SKM-1 treated with dmso at 0.1 percent for 144 hours (cell line): ENCODE measurements at regions not wholly inside any gene's neighbourhood (a gene's known extent, or its start where the extent isn't known, plus 50 kb on each side); places are given as distances from the start of the nearest gene placed in this dataset.
"Not testable (repeated sequence)": the region's sequence is repeated elsewhere in the genome, so short reads cannot be mapped to it uniquely, and the experiment has no call there.

Experiments
- DNase-seq: peaks from one replicate; lab custom pipeline; 2025; ENCODE audit not compliant: unreplicated experiment; lab: John Stamatoyannopoulos, UW

DNA sequence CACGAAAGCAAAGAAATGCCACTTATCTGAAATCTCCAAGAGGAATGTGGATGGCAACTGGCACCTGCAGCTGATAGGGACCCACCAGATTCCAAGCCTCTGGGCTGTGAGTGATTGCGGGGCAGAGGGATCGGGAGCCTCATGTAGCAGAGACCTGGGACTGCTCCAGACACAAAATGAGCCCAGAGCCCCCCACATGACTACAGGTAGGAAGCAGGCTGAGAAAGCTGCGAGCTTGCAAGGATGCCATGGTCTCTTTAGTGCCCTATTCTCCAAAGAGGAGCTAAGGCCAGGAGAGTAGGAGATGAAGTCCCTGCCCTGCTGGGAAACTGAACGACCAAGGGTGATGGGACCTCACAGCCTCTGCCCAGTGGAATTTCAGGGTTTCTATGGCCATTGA is 305.4 kb upstream of the CHRNA7 start:
- not testable (repeated sequence) for DNase-seq

DNA sequence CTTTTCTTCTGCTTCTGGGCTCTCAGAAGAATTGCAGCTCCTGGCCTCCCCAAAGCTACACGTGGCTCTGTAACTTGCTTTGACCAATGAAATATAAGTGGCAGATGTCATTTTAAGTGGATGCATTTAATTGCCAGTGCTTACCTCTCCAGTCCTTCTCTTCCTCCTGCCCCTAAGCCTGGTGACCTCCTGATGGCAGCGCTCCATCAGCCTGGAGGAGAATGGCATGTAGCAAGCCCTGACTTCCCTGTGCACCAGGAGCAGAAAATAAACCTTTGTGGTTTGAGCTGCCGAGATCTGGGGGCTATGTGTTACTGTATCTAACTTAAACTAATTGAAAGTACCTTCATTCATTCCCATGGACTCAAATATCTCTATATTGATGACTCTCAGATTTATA is 304.7 kb upstream of the CHRNA7 start:
- not testable (repeated sequence) for DNase-seq

DNA sequence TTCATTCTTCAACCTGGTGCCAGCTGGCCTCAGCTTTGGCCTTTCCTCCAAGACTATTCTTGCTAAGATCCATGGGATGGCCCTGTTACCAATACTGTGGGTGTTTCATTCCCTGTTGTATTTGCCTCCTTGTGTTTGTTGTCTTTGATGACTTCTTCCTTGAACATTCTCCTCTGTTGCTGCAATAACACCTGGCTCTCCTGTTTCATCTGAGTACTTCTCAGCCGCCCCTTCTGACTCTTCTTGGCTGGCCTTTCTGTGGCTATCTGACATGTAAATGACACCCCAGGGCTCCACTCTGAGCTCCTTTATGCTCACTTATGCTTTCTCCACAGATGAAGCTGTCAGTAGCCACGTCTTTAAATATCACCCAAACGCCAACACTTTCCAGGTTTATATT is 302.7 kb upstream of the CHRNA7 start:
- DNase-seq = no peak

DNA sequence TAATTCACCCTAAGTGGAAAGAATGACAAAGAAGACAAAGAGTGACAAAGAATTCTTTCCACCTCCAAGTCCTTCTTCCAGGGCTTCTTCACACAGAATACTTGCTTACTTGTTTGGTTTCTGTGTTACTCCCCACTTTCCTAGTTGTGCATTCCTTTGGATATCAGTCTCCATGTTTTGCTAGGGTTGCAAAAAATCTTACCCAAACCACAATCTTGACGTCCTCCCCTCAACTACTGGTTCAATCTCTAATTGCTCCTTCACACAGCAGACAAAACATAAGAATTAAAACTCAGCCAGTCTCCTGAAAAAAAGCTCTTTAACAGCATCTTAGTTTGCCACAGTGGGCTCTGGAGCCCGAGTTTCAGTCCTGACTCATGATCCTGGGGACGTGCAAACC is 297.6 kb upstream of the CHRNA7 start:
- no peak for DNase-seq

DNA sequence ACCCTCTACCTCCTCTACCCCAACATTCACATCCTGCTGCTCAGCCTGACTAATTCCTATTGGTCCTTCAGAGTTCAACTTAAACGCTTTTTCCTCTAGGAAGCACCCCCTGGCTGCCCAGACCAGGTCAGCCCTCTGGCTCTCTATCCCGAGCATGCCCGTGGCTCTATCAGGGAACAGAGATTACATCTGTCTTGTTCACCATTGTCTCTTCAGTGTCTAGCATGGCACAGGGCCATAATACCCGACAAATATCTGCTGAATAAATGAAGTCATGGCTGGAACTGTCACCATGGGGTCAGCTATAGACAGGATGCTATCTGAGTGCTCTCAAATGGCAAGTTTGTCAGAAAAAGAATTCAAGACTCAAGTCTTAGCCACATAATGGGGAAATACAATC is 296.9 kb upstream of the CHRNA7 start:
- DNase-seq = no peak

DNA sequence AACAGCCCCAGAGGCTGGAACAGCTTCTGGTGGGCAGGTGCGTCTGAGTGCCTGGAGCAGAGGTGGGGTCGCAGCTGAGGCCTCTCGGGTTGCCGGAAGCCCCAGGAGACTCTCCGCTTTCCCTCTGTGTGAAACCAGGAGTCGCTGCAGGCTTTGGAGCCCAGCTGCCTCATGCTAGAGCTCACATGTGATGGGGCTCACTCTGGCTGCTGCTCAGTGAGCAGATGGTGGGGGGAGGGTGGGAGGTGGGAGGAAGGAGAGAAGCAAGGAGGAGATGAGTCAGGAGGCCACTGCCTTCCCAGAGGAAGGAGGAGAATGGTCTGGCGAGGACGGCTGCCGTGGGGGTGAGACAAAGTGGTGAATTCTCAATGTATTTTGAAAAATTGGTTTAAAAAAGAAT is 290.1 kb upstream of the CHRNA7 start:
- DNase-seq = no peak

DNA sequence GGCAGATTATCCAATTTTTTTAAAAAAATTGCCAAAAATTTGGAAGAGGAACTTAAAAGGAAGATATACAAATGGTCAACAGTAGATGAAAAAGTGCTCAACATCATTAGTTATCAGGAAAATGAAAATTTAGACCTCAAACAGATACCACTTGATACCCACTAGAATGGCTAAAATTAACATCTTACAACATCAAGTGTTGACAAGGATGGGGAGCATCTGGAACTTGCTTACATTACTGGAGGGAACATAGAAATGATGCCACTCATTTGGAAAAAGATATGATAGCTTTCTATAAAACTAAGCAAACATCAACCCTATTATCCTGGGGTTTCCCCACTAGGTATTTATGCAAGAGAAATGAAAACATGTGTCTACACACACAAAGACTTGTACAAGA is 284.5 kb upstream of the CHRNA7 start:
- DNase-seq = no peak

DNA sequence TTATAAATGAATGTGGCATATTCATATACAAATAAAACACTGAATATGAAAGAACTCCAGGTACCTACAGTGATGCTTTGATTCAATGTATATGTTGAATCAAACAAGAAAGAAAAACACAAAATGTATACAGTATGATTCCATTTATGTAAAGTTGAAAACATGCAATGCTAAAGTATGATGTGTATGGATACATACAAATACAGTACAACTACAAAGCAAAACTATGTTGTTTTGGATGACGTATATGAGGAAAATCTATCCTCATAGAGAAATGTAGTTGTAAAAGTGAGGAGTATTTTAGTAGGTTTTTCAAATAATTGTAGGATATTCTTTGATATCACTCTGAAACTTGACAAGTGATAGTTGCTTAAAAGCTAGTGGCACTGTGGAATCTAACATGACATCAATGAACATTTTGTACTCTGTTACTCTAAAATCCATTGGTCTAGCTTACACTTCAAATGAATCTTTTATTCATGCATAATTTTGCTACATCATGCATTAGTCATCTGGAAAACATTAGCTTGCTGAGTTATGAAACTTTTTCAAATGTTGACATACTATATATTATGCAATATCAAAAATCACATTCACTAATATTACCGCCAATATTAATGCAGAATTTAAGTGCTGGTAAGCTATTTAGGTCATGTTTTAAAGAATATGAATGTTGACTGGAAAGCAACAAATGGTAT is 278.1 kb upstream of the CHRNA7 start:
- no peak for DNase-seq

DNA sequence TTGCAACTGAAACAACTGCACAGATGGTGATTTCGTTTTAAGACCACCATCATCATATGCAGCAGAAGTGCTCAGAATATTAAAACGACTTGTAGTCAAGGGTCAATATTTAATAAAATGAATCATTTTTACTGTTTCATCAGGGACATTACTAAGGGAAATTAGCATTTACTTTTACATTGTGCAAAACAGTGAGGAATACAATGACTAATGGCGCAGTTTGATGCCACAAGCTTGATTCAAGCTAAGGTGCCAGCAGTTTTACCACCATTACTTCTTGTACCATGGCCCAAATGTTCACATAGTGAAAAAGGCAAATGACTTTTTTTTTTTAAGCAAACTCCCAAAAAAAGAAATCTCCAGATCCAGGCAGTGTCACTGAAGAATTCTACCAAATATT is 277.4 kb upstream of the CHRNA7 start:
- no peak for DNase-seq

DNA sequence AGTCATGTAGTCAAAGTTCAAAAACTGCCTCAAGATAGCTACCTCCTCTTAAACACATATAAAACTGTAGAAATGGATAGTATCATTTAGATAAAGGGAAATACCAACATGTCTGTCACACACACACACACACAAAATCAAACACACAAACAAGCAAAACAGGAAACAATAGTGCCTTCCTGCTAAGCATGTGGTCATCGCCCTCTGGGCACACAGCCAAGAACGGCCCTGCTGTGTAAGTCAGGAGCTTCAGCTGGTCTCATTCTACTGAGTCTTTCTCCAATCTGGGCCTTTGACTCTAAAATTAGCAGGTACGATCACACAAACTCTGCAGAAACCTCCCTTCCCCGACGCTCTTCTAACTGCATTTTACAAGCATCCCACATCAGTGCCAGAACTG is 272.2 kb upstream of the CHRNA7 start:
- no peak for DNase-seq

DNA sequence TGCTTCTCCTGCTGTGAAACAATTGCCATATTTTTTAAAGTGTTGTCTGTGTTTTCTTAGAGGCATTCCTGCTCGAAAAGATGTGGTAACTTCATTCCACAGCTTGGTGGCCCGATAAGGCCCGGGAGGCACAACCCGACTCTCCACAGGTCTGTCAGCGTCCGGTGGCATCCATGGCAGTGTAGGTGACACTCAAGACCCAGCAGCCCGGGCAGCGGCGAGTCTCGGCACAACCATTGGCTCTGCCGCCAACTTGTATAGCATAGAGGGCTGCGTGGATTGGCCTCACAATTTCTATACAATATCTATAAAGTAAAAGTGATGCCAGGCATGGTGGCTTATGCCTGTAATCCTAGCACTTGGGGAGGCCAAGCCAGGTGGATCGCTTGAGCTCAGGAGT is 262.3 kb upstream of the CHRNA7 start:
- no peak for DNase-seq

DNA sequence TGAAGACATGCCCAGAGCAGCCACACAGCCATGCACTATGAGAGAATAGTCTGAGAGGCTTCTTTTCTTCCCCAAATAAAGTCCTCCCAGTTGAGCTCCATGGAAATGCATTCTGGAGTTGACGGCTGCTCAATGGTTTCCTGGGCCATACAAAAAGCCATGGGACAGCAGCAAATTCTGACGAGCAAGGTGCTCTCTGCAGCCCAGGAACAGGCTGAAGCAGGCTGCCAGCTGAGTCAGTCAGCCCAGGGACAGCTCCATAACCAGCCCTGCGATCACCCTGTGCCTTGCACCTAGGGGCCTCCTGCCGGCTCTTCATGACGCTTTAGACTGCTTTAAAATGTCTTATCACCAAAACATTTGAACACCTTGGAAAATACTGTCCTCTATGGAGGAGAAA is 256.3 kb upstream of the CHRNA7 start:
- DNase-seq = no peak

DNA sequence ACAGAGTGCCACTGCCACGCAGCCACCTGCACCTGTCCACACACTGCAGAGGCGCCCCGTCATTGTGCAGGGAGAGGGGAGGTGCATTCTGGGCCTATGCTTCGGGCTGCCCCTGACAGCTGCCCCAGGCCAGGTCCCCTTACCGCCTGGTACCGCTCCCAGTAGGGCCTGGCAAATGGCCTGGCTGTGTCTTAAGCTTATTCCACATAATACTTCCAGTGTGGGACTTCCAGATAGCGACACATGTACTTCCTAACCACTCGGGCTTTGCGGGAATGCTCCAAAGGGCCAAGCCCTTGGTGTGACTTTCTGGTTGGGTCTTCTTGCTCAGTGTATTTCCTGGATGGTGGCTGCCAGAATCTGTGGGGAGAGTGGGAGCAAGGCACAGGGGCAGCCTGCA is 254.3 kb upstream of the CHRNA7 start:
- DNase-seq = no peak

DNA sequence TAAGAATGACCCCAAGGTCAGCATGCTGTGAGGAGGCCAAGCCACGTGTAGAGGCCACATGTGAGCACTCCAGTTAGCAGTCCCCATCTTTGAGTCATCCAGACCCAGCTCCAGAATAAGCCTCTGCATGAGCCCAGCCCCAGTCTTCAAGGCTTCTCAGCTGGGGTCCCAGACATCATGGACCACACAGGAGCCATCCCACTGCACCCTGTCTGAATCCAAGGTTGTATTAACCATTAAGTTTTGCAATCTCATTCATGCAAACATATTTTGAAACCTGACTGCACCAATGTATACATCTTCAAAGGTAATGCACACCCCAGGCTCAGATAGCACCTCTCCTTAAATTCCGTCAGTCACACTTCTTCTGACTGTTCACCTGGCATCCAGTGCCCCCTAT is 249.1 kb upstream of the CHRNA7 start:
- DNase-seq = no peak

DNA sequence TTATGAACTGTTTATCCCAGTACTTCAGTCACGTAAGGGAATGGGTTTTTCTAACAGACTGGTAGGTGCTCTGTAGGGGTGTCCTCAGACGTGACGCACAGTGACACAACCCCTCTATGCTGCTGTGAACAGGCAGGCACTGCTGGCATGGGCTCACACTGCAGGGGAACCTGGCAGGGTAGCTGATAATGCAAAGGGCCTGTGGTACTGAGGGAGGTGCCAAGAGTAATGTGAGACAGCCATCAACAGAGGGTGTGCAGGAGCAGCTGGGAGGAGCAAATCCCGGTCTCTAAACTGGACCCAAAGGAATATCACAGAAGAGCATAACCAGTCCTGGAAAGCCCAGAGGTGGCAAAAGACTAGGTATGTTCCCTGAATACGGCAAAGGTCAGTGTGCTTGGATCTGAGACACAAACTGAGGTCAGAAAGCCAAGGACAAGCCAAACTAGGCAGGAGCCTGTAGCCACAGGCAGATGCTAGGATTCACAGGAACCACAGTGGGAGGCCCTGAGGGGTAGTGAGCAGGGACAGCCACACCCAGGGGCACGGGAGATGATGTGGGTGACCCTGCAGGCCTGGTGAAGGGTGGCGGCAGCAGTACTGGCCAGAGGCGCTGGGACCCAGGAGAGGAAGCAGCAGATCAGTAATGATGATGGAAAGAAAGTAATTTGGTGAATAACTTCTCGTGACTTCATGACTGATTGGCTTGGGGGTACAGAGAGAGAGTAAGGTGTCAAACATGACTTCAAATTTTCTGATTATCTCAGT is 248.1 kb upstream of the CHRNA7 start:
- no peak for DNase-seq

DNA sequence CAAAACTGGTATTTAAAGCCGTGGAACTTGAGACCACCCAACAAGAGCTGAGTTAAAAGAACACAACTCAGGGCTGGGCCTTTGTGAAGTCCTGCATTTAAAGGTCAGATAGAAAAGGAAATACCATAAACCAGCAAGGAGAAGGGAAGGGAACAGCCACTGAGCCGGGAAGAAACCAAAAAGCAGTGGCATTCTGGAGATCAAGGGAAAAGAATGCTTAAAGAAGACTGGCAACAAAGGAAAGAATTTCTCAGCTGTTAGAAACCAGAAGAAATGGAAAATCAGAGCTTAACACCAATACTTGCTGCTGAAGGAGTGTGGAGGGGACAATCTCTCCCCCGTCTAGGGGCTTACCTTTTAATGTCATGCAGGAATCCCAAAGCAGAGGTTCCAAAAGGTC is 247.4 kb upstream of the CHRNA7 start:
- no peak for DNase-seq

DNA sequence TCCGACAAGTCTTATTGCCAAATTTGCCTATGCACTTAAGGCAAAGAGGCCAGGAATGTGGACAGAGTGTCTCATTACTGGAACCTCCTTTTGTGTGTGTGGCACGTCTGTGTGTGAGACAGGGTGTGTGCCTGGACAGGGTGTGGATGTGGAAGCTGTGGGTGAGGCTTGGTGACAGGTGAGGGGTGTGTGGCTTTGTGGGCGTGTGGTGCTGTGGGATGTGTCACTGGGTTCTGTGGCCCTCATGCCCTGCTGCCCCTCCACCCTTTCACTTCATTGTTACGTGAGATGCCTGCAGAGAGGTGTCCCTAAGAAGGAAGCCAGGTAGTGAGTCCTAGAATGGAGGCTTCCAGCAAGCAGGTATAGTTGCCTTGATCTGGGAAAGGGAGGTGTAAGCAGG is 244.0 kb upstream of the CHRNA7 start:
- DNase-seq = no peak

DNA sequence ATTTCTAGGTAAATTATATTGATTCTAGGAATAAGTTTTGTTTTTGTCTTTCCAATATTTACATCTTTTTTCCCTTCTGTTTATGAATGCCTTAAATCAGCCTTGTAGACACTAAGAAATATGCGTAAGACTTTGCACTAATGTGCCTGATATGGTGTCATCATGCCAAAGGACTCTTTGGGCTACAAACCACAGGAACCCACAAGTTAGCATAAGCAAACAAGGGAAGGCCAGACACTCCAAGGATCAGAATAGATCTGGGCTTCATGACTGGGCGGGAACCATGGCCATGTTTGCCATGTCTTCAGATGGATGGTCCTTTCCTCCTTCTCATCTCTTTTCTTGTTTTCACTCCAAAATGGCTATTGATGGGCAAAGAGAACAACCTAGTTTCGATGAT is 242.2 kb upstream of the CHRNA7 start:
- no peak for DNase-seq

DNA sequence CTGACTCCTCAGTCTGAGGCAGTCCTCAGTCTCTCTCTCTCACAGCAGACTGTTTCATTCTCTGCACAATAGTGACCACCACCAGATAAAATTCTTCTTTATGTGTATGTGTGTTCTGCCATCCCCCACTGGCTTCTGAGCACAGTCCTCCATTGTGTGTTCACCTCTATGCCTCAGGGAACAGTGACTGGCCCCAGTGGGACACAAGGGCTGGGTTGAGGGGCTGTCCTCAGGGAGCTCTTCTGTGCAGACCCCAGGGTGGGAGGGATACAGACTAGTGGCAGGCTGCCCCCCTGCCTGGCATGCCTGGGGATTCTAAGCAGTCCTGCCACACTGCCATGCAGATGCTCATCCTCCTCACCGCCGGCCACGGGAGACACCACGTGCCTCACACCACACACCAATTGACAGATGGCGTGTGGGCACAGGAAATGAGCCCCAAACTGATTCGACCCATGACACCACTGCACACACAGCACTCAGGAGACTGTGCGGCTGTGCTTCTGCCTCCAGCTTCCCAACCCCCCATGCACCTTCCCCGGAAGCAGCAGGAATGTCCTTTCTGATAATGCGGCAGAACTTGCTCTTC is 237.6 kb upstream of the CHRNA7 start:
- DNase-seq = no peak

DNA sequence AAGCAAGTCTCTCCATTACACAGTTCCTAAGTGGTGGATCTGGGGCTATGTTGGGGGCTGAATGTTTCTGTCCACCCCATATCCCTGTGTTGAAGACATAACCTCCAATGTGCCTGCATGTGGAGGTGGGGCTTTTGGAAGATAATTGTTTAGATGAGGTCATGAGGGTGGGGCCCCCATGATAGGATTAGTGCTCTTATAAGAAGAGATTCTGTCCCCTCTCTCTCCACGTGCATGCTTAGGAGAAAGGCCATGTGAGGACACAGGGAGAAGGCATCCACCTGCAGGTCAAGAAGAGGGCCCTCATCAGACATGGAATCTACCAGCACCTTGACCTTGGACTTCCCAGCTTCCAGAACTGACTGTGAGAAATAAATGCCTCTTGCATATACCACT is 231.0 kb upstream of the CHRNA7 start:
- no peak for DNase-seq

DNA sequence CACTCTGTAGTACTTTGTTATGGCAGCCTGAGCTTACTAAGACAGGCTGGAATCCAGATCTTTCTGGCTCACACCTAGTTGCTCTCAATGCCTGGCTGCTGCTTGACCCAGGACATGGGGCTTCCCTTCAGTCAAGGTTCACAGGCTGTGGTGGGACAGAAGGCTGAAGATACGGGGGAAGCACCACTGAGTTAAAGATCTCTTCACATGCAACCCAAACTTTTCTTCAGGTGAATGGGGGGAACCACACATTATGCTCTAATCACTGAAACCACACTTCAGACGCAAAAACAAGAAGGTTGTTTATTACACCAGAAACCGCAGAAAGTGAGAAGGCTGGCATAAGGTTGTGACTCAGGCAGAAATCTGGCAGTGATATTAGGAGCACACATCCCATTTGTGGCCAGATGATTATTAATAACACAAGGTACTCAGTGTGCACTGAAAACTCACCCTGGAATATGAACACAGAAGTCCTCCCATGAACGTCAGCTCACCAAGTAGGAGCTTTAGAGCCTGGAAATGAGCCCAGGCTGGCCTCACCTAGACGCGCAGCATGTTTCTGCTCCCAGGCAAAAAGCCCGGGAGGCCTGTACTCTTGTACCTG is 230.5 kb upstream of the CHRNA7 start:
- DNase-seq = no peak

DNA sequence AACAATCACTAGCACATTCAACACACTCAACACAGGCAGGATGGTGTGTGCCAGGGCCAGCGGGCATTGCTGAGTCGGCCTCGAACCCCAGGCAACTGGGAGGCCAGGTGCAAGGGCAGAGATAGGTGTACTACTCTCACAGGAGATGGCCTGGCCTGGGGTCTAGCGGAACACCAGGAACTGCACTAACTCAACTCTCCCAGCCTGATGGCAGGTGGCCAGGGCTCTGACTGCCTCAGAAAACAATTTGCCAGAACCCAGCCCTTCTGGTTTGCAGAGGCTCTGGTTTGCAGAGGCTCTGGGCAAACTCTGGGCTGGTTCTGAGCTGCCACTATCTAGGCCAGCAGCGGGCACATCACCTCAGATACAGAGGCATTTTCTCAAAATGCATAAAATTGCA is 229.2 kb upstream of the CHRNA7 start:
- no peak for DNase-seq
